HG03378 (cell line): ENCODE measurements at regions not wholly inside any gene's neighbourhood (a gene's known extent, or its start where the extent isn't known, plus 50 kb on each side); places are given as distances from the start of the nearest gene placed in this dataset.

Source experiments
- ATAC-seq: cut with Tn5 transposase; IDR thresholded peaks from one replicate; pipeline ENCODE4 v1.9.1; 2021; ENCODE audit warnings: mild to moderate bottlenecking, moderate library complexity; ENCODE audit not compliant: unreplicated experiment

- no peak for ATAC-seq
Measured at GRCh38 chr5:110343616-110344015, 382.9 kb downstream of the TMEM232 start.

- ATAC-seq = no peak
Measured at GRCh38 chr5:110345623-110346022, 380.8 kb downstream of the TMEM232 start.

GRCh38 chr5:110346893-110347358 is 379.5 kb downstream of the TMEM232 start:
- no peak for ATAC-seq

GRCh38 chr5:110347781-110348180 is 378.7 kb downstream of the TMEM232 start:
- no peak for ATAC-seq

- ATAC-seq = no peak
Measured at GRCh38 chr5:110351430-110351829, 375.0 kb downstream of the TMEM232 start.

- no peak for ATAC-seq
Measured at GRCh38 chr5:110354311-110354710, 372.2 kb downstream of the TMEM232 start.

GRCh38 chr5:110354915-110355644 is 371.4 kb downstream of the TMEM232 start:
- no peak for ATAC-seq

- no peak for ATAC-seq
Measured at GRCh38 chr5:110356677-110357076, 369.8 kb downstream of the TMEM232 start.

- no peak for ATAC-seq
Measured at GRCh38 chr5:110359221-110359620, 367.2 kb downstream of the TMEM232 start.

GRCh38 chr5:110361471-110361870 is 365.0 kb downstream of the TMEM232 start:
- ATAC-seq = no peak

- ATAC-seq = no peak
Measured at GRCh38 chr5:110362261-110362660, 364.2 kb downstream of the TMEM232 start.

GRCh38 chr5:110366716-110367115 is 359.8 kb downstream of the TMEM232 start:
- no peak for ATAC-seq
